WERI-Rb-1 (cell line): ENCODE measurements at regions not wholly inside any gene's neighbourhood (a gene's known extent, or its start where the extent isn't known, plus 50 kb on each side); places are given as distances from the start of the nearest gene placed in this dataset.

ENCODE experiments used
- DNase-seq: peaks from one replicate; pipeline ENCODE4 v3.0.0-alpha.2; 2020
- H3K27ac ChIP-seq: fragments of 250-450 bp; sonication (Bioruptor Pico); 2 replicates; pipeline ENCODE4 v1.5.1; 2020; ENCODE audit warnings: mild to moderate bottlenecking, moderate library complexity
- H3K27me3 ChIP-seq: fragments of 250-450 bp; sonication (Bioruptor Pico); 2 replicates; pipeline ENCODE4 v1.5.1; 2021; ENCODE audit warnings: mild to moderate bottlenecking, low read depth, moderate library complexity; ENCODE audit not compliant: insufficient read depth, severe bottlenecking
- H3K36me3 ChIP-seq: fragments of 250-450 bp; sonication (Bioruptor Pico); 2 replicates; pipeline ENCODE4 v1.5.1; 2020; ENCODE audit warnings: mild to moderate bottlenecking, moderate library complexity
- H3K4me3 ChIP-seq: 2 replicates; pipeline ENCODE4 v1.5.1; 2011; ENCODE audit warnings: low read depth, mild to moderate bottlenecking, control low read depth, low read length
- H3K9me3 ChIP-seq: fragments of 250-450 bp; sonication (Bioruptor Pico); 2 replicates; pipeline ENCODE4 v1.5.1; 2021; ENCODE audit warnings: mild to moderate bottlenecking, moderate library complexity; ENCODE audit not compliant: severe bottlenecking
- CTCF ChIP-seq: IDR thresholded peaks from 2 replicates; pipeline ENCODE4 v1.5.1; 2011; ENCODE audit warnings: low read depth, mild to moderate bottlenecking, control low read depth, inconsistent platforms, low read length

- no peak overlapping the region for H3K27ac ChIP-seq
- TF ChIP-seq CTCF = no peak
- DNase-seq = no peak
- no peaks in the 10 kb centered on the region for H3K27me3 ChIP-seq
- H3K36me3 ChIP-seq = no peaks in the 10 kb centered on the region
- H3K9me3 ChIP-seq = no peaks in the 10 kb centered on the region
- H3K4me3 ChIP-seq = no peak overlapping the region
Measured at GRCh38 chr5:92749943-92750342, 831.1 kb downstream of the NR2F1-AS1 start.

- H3K9me3 ChIP-seq = no peaks in the 10 kb centered on the region
- H3K27me3 ChIP-seq = no peaks in the 10 kb centered on the region
- no peak for DNase-seq
- TF ChIP-seq CTCF = no peak
- no peaks in the 10 kb centered on the region for H3K36me3 ChIP-seq
- no peak overlapping the region for H3K4me3 ChIP-seq
- no peak overlapping the region for H3K27ac ChIP-seq
Measured at GRCh38 chr5:92748072-92748676, 832.8 kb downstream of the NR2F1-AS1 start.

- Histone ChIP-seq H3K27me3 (no peaks in the 10 kb centered on the region), H3K27ac (no peak overlapping the region), H3K9me3 (no peaks in the 10 kb centered on the region), H3K4me3 (no peak overlapping the region), H3K36me3 (no peaks in the 10 kb centered on the region)
- DNase-seq = no peak
- no peak for TF ChIP-seq CTCF
Measured at GRCh38 chr5:92741906-92742305, 839.1 kb downstream of the NR2F1-AS1 start.

GRCh38 chr5:92734211-92734940 lies 846.6 kb downstream of the NR2F1-AS1 start:
- Histone ChIP-seq H3K36me3 (no peaks in the 10 kb centered on the region), H3K27me3 (no peaks in the 10 kb centered on the region), H3K9me3 (no peaks in the 10 kb centered on the region), H3K27ac (no peak overlapping the region), H3K4me3 (no peak overlapping the region)
- no peak for DNase-seq
- no peak for TF ChIP-seq CTCF

GRCh38 chr5:92730486-92730885 lies 850.5 kb downstream of the NR2F1-AS1 start:
- no peak for DNase-seq
- no peaks in the 10 kb centered on the region for H3K9me3 ChIP-seq

More at GRCh38 chr5:92730486-92730885, 850.5 kb downstream of the NR2F1-AS1 start:
- no peaks in the 10 kb centered on the region for H3K36me3 ChIP-seq
- H3K4me3 ChIP-seq = no peak overlapping the region
- no peak for TF ChIP-seq CTCF
- no peaks in the 10 kb centered on the region for H3K27me3 ChIP-seq
- H3K27ac ChIP-seq = no peak overlapping the region
